Sigmoid colon (tissue), 6 donors: ENCODE measurements at regions not wholly inside any gene's neighbourhood (a gene's known extent, or its start where the extent isn't known, plus 50 kb on each side); places are given as distances from the start of the nearest gene placed in this dataset.

ENCODE experiments used
- DNase-seq: peaks from one replicate; pipeline ENCODE4 v3.0.0-alpha.2; 2019
- H3K27ac ChIP-seq, 4 donors: fragments of 200-600 bp; sonication (generic); one replicate each; pipeline ENCODE4 v1.5.1; 2016 to 2019; ENCODE audit warnings: mild to moderate bottlenecking in 1 of 4
- H3K27me3 ChIP-seq, 3 donors: fragments of 200-600 bp; sonication (generic); one replicate each; pipeline ENCODE4 v1.5.1; 2019; ENCODE audit warnings: mild to moderate bottlenecking in 1 of 3
- H3K36me3 ChIP-seq, 4 donors: fragments of 200-600 bp; sonication (generic); one replicate each; pipeline ENCODE4 v1.5.1; 2016 to 2019
- H3K4me1 ChIP-seq, 4 donors: fragments of 200-600 bp; sonication (generic); one replicate each; pipeline ENCODE4 v1.5.1; 2017 to 2019
- H3K4me3 ChIP-seq, 4 donors: fragments of 200-600 bp; sonication (generic); one replicate each; pipeline ENCODE4 v1.5.1; 2017 to 2019; ENCODE audit warnings: mild to moderate bottlenecking in 2 of 4, moderate library complexity in 1 of 4
- H3K9me3 ChIP-seq, 4 donors: fragments of 200-600 bp in 3 of 4; sonication (generic) in 3 of 4; one replicate each; pipeline versions ENCODE4 v1.5.1 to v1.6.1; 2013 to 2019
- EP300 ChIP-seq, 4 donors: sonication (generic); formaldehyde crosslinking; IDR thresholded peaks; one replicate each; pipeline ENCODE4 v1.6.1; 2017; ENCODE audit warnings: antibody characterized with exemption in 4 of 4
- POLR2A ChIP-seq, 2 donors: fragments of 450-650 bp; IDR thresholded peaks; one replicate each; pipeline ENCODE4 v1.6.1; 2016; ENCODE audit warnings: antibody characterized with exemption in 2 of 2, mild to moderate bottlenecking in 2 of 2, moderate library complexity in 2 of 2
- POLR2AphosphoS5 ChIP-seq, 4 donors: sonication (generic); formaldehyde crosslinking; IDR thresholded peaks; one replicate each; pipeline ENCODE4 v1.6.1; 2017; ENCODE audit warnings: antibody characterized with exemption in 4 of 4
- WGBS, 2 donors: extraction: QIAGEN DNeasy Blood & Tissue Kit; methylation state at CpG; one replicate each; pipeline ENCODE4 v1.1.7; 2013; 5-methylcytosine and 5-hydroxymethylcytosine counted together
- intact Hi-C: fragments of 100-400 bp; cut with DNase I; formaldehyde crosslinking; loops from one replicate; pipeline ENCODE4 v1.15.1; 2023
- TF ChIP-seq, protein P1 (sequence below), 4 experiments: fragments of 450-650 bp in 3 of 4; fragments of 200-600 bp in 1 of 4; IDR thresholded peaks; one replicate each; pipeline ENCODE4 v1.5.1; 2016 to 2019; ENCODE audit warnings: antibody characterized with exemption in 4 of 4, mild to moderate bottlenecking in 3 of 4, moderate library complexity in 2 of 4
- donor health status: healthy with polysubstance abuse.
- donor health status: healthy.

GRCh38 chr6:10031617-10032016, 383.3 kb downstream of the TFAP2A start:
- intact Hi-C loops, result loop anchor here (5.0 kb wide), 1 partner anchor 396 kb away; no protein-coding TSS in a partner anchor
- WGBS, 2 donors, result 53 to 80% methylated on average over 2 of the region's 2 CpGs
- no peak for TF ChIP-seq POLR2AphosphoS5 (IDR thresholded peaks at IDR 0.05)
- no peak for TF ChIP-seq EP300 (IDR thresholded peaks at IDR 0.05)
- no peak for TF ChIP-seq POLR2A (IDR thresholded peaks at IDR 0.05)
- TF ChIP-seq, protein P1, sequence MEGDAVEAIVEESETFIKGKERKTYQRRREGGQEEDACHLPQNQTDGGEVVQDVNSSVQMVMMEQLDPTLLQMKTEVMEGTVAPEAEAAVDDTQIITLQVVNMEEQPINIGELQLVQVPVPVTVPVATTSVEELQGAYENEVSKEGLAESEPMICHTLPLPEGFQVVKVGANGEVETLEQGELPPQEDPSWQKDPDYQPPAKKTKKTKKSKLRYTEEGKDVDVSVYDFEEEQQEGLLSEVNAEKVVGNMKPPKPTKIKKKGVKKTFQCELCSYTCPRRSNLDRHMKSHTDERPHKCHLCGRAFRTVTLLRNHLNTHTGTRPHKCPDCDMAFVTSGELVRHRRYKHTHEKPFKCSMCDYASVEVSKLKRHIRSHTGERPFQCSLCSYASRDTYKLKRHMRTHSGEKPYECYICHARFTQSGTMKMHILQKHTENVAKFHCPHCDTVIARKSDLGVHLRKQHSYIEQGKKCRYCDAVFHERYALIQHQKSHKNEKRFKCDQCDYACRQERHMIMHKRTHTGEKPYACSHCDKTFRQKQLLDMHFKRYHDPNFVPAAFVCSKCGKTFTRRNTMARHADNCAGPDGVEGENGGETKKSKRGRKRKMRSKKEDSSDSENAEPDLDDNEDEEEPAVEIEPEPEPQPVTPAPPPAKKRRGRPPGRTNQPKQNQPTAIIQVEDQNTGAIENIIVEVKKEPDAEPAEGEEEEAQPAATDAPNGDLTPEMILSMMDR (IDR thresholded peaks at IDR 0.05), result no peak

DNA sequence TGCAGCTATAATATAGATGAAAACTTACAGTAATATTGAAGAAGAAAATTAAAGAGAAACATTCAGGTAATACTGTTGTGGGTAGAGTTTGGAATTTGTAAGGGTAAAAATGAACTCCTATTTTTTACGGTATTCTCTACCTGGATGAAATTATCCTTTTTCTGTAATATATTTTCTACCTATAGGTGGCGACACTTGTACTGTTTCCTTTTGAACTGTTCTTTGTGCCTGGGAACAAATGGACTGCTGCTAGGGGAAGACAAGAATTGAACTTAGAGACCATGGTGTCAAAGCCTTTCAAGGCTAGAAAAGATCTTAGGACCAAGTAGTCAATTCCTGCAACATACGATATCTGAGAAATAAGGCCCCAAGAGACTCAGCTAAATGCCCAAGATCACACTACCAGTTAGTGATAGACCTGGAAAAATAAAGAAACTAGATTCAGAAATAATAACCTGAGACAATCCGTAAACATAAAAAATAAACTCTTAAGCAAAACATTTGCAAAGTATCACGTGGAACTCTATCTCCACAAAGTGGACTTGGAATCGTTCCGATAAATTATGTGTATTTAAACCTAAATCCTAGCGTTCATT, 383.8 kb downstream of the TFAP2A start:
- WGBS, 2 donors, result 66 to 74% methylated on average over 8 of the region's 8 CpGs

More at GRCh38 chr6:10031617-10032016, 383.3 kb downstream of the TFAP2A start:
- H3K4me1 ChIP-seq, result no peaks in the 10 kb centered on the region
- DNase-seq, result no peak
- no peaks in the 10 kb centered on the region for H3K9me3 ChIP-seq
- no peak overlapping the region for H3K27ac ChIP-seq
- H3K36me3 ChIP-seq, result no peaks in the 10 kb centered on the region
- no peaks in the 10 kb centered on the region for H3K27me3 ChIP-seq
- no peak overlapping the region for H3K4me3 ChIP-seq

GRCh38 chr6:10028222-10028621, 386.7 kb downstream of the TFAP2A start:
- no peak for DNase-seq
- Histone ChIP-seq H3K27me3 (no peaks in the 10 kb centered on the region), H3K4me1 (no peaks in the 10 kb centered on the region), H3K27ac (no peak overlapping the region), H3K36me3 (no peaks in the 10 kb centered on the region), H3K9me3 (no peaks in the 10 kb centered on the region), H3K4me3 (no peak overlapping the region)
- TF ChIP-seq POLR2A (IDR thresholded peaks at IDR 0.05) (no peak), POLR2AphosphoS5 (IDR thresholded peaks at IDR 0.05) (no peak)
- TF ChIP-seq, protein P1 (IDR thresholded peaks at IDR 0.05), result no peak
- intact Hi-C loops, result no loop called here
- 56 to 61% methylated on average over 4 of the region's 4 CpGs for WGBS, 2 donors

More for the DNA sequence above, 383.8 kb downstream of the TFAP2A start:
- Histone ChIP-seq H3K36me3 (no peaks in the 10 kb centered on the region), H3K4me3 (no peak overlapping the region), H3K27ac (no peak overlapping the region), H3K9me3 (no peaks in the 10 kb centered on the region), H3K4me1 (no peaks in the 10 kb centered on the region), H3K27me3 (no peaks in the 10 kb centered on the region)
- no peak for TF ChIP-seq POLR2A (IDR thresholded peaks at IDR 0.05)
- TF ChIP-seq, protein P1 (IDR thresholded peaks at IDR 0.05), result peak in 1 of 4 experiments; percentile 48
- TF ChIP-seq EP300 (IDR thresholded peaks at IDR 0.05), result no peak
- intact Hi-C loops, result loop anchor here (5.0 kb wide), 1 partner anchor 396 kb away; no protein-coding TSS in a partner anchor
- DNase-seq, result no peak

DNA sequence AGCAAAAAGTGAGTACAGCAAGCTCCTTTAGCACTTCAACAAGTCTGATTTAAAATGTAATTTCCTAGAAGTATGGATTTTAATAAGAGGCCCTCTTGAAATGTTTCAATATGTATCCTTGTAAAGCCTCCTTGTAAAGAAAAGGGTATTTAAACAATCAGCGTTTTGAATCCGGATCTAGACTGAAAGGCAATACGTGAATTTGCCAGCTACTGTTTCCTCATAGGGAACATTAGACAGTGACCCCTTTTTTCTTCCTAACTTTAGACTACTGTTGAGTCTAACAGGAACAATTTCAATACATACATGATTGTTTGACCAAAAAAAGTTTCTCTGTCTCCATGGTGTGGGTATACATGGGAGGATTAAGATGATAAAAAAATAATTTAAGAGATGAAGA, 395.0 kb downstream of the TFAP2A start:
- 88 to 90% methylated on average over 3 of the region's 3 CpGs for WGBS, 2 donors
- H3K4me3 ChIP-seq, result no peak overlapping the region
- H3K27ac ChIP-seq, result no peak overlapping the region
- no peaks in the 10 kb centered on the region for H3K4me1 ChIP-seq
- no peaks in the 10 kb centered on the region for H3K27me3 ChIP-seq
- TF ChIP-seq, protein P1 (IDR thresholded peaks at IDR 0.05), result no peak
- TF ChIP-seq EP300 (IDR thresholded peaks at IDR 0.05), result no peak
- no peak for TF ChIP-seq POLR2AphosphoS5 (IDR thresholded peaks at IDR 0.05)
- TF ChIP-seq POLR2A (IDR thresholded peaks at IDR 0.05), result no peak
- no peaks in the 10 kb centered on the region for H3K9me3 ChIP-seq
- intact Hi-C loops, result no loop called here
- DNase-seq, result no peak
- H3K36me3 ChIP-seq, result no peaks in the 10 kb centered on the region

DNA sequence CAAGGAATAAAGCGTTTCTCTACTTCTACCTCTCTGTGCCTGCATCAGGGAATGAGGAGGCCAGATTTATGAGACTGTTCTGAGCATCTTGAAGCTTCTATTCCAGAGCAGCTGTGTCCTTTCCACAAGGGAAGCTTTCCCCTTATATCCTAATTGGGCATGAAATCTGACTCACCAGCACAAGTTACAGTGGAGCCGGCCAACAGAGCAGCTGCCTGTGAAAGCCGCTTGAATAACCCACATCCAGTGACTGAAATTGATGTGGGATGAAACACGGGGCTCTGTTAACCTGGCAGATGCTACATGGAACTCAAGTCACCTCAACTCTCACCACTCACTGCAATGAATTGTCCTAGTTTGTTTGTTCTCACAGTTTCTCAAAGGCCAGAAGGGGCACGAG, 400.3 kb downstream of the TFAP2A start:
- no peak for DNase-seq
- Histone ChIP-seq H3K36me3 (no peaks in the 10 kb centered on the region), H3K4me3 (no peak overlapping the region), H3K4me1 (no peaks in the 10 kb centered on the region), H3K9me3 (peaks cover 0 to 3% (median under 1%) of the 10 kb centered on the region in 4 donors), H3K27ac (no peak overlapping the region), H3K27me3 (no peaks in the 10 kb centered on the region)
- 67 to 73% methylated on average over 5 of the region's 5 CpGs for WGBS, 2 donors
- TF ChIP-seq EP300 (IDR thresholded peaks at IDR 0.05) (no peak), POLR2AphosphoS5 (IDR thresholded peaks at IDR 0.05) (no peak), POLR2A (IDR thresholded peaks at IDR 0.05) (no peak)
- TF ChIP-seq, protein P1 (IDR thresholded peaks at IDR 0.05), result no peak
- intact Hi-C loops, result no loop called here
